Caco-2 (cell line): ENCODE measurements at regions not wholly inside any gene's neighbourhood (a gene's known extent, or its start where the extent isn't known, plus 50 kb on each side); places are given as distances from the start of the nearest gene placed in this dataset.

Source experiments
- BruUV-seq: library from RNA; stranded (reverse); fragments of 400-500 nt; replicated peaks from 2 replicates; lab custom pipeline; 2021; lab: Mats Ljungman, UMichigan
- CTCF ChIA-PET: fragments of 300-600 bp; sonication (Branson Sonifier 250); formaldehyde crosslinking; loops from one replicate; lab custom pipeline; 2022; ENCODE audit warnings: antibody characterized with exemption; lab: Charles Lee
- POLR2A ChIA-PET: fragments of 300-600 bp; sonication (Branson Sonifier 250); formaldehyde crosslinking; loops from one replicate; lab custom pipeline; 2022; ENCODE audit warnings: antibody characterized with exemption; lab: Charles Lee
- DNase-seq, 2 experiments: peaks; one replicate each; pipeline versions ENCODE4 v3.0.0 to v3.0.0-alpha.2; 2020 to 2022
- H3K27me3 ChIP-seq: replicated peaks from 2 replicates; pipeline ENCODE4 v1.6.0; 2011; ENCODE audit warnings: low read length; ENCODE audit not compliant: control insufficient read depth, insufficient read depth
- H3K36me3 ChIP-seq: 2 replicates; pipeline ENCODE4 v1.5.1; 2011; ENCODE audit warnings: low read length; ENCODE audit not compliant: control insufficient read depth, insufficient read depth
- H3K4me1 ChIP-seq: fragments of 250-450 bp; sonication (Bioruptor Pico); 2 replicates; pipeline ENCODE4 v1.5.1; 2020; ENCODE audit warnings: mild to moderate bottlenecking
- H3K4me3 ChIP-seq: 2 replicates; pipeline ENCODE4 v1.5.1; 2011; ENCODE audit warnings: low read depth, mild to moderate bottlenecking, control low read depth, low read length
- H3K9me3 ChIP-seq: fragments of 250-450 bp; sonication (Bioruptor Pico); 2 replicates; pipeline ENCODE4 v1.5.1; 2020; ENCODE audit warnings: mild to moderate bottlenecking, moderate library complexity
- H3K27ac Mint-ChIP-seq: one replicate; pipeline ENCODE4 v1.8.0; 2022; ENCODE audit warnings: mixed read lengths; ENCODE audit not compliant: unreplicated experiment
- H3K27me3 Mint-ChIP-seq: one replicate; pipeline ENCODE4 v1.8.0; 2022; ENCODE audit warnings: mixed read lengths; ENCODE audit not compliant: insufficient read depth, unreplicated experiment
- H3K36me3 Mint-ChIP-seq: one replicate; pipeline ENCODE4 v1.8.0; 2022; ENCODE audit warnings: mild to moderate bottlenecking, mixed read lengths; ENCODE audit not compliant: insufficient read depth, unreplicated experiment
- H3K4me1 Mint-ChIP-seq: one replicate; pipeline ENCODE4 v1.8.0; 2022; ENCODE audit warnings: low read depth, mixed read lengths; ENCODE audit not compliant: unreplicated experiment
- H3K4me3 Mint-ChIP-seq: one replicate; pipeline ENCODE4 v1.8.0; 2022; ENCODE audit warnings: mild to moderate bottlenecking, moderate library complexity, mixed read lengths; ENCODE audit not compliant: unreplicated experiment
- H3K9me3 Mint-ChIP-seq: one replicate; pipeline ENCODE4 v1.8.0; 2022; ENCODE audit warnings: mixed read lengths; ENCODE audit not compliant: unreplicated experiment
- intact Hi-C: fragments of 100-400 bp; cut with micrococcal nuclease; formaldehyde crosslinking; loops from one replicate; pipeline ENCODE4 v1.10.0; 2022; ENCODE audit not compliant: unreplicated experiment
- TF ChIP-seq, protein P1 (sequence below), 2 experiments: fragments of 200-600 bp in 1 of 2; IDR thresholded peaks; 1 replicate in 1 of 2; 2 replicates in 1 of 2; pipeline versions ENCODE4 v1.5.1 to v1.8.0; 2011 to 2022; ENCODE audit warnings: antibody characterized with exemption in 1 of 2, control low read depth in 1 of 2, inconsistent platforms in 1 of 2, low read depth in 1 of 2, low read length in 1 of 2, mild to moderate bottlenecking in 1 of 2, moderate library complexity in 1 of 2; ENCODE audit not compliant: insufficient read depth in 1 of 2, severe bottlenecking in 1 of 2, unreplicated experiment in 1 of 2

DNA sequence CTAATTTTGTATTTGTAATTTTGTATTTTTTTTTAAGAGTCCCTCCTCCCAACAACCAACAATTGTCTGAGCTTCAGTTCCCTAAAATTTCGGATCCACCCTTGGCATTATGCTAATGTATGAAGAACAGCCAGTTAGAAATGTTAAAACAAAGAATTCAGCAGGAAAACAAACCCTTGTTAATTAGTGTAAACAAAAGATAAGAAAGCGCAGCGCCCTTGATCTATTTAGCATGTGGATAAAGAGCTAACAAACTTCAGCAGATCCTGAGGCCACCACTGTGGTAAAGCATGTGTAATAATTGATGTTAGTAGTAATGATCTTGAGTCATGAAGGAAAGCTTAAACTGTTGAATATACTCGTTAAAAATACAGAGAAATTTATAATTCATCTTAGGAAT lies 199.8 kb downstream of the TMX1 start:
- Histone ChIP-seq H3K9me3 (no peaks in the 10 kb centered on the region), H3K36me3 (no peaks in the 10 kb centered on the region), H3K4me3 (no peak overlapping the region), H3K4me1 (no peaks in the 10 kb centered on the region), H3K27me3 (no peaks in the 10 kb centered on the region)
- Mint-ChIP-seq H3K9me3 (peaks cover 16% of the 10 kb centered on the region), H3K4me1 (peaks cover 14% of the 10 kb centered on the region), H3K27me3 (peaks cover 3% of the 10 kb centered on the region), H3K27ac (no peak overlapping the region), H3K4me3 (no peak overlapping the region), H3K36me3 (no peaks in the 10 kb centered on the region)
- TF ChIP-seq, protein P1, sequence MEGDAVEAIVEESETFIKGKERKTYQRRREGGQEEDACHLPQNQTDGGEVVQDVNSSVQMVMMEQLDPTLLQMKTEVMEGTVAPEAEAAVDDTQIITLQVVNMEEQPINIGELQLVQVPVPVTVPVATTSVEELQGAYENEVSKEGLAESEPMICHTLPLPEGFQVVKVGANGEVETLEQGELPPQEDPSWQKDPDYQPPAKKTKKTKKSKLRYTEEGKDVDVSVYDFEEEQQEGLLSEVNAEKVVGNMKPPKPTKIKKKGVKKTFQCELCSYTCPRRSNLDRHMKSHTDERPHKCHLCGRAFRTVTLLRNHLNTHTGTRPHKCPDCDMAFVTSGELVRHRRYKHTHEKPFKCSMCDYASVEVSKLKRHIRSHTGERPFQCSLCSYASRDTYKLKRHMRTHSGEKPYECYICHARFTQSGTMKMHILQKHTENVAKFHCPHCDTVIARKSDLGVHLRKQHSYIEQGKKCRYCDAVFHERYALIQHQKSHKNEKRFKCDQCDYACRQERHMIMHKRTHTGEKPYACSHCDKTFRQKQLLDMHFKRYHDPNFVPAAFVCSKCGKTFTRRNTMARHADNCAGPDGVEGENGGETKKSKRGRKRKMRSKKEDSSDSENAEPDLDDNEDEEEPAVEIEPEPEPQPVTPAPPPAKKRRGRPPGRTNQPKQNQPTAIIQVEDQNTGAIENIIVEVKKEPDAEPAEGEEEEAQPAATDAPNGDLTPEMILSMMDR (IDR thresholded peaks at IDR 0.05; ENCODE audit: insufficient read depth in 1 of 2, low read depth in 1 of 2, low read length in 1 of 2, severe bottlenecking in 1 of 2, unreplicated experiment in 1 of 2) = no peak
- DNase-seq = no peak
- CTCF ChIA-PET = no interaction called here
- intact Hi-C loops = no loop called here
- POLR2A ChIA-PET = no interaction called here
- no TSS peak for BruUV-seq

GRCh38 chr14:51441001-51441400 lies 201.0 kb downstream of the TMX1 start:
- ChIA-PET POLR2A (no interaction called here), CTCF (no interaction called here)
- Histone ChIP-seq H3K9me3 (no peaks in the 10 kb centered on the region), H3K36me3 (no peaks in the 10 kb centered on the region), H3K27me3 (no peaks in the 10 kb centered on the region), H3K4me1 (no peaks in the 10 kb centered on the region), H3K4me3 (no peak overlapping the region)
- no peak for DNase-seq
- Mint-ChIP-seq H3K4me3 (no peak overlapping the region), H3K27ac (no peak overlapping the region), H3K9me3 (peaks cover 10% of the 10 kb centered on the region), H3K36me3 (no peaks in the 10 kb centered on the region), H3K27me3 (peaks cover 1% of the 10 kb centered on the region), H3K4me1 (peaks cover 14% of the 10 kb centered on the region)
- intact Hi-C loops = no loop called here
- no TSS peak for BruUV-seq
- TF ChIP-seq, protein P1 (IDR thresholded peaks at IDR 0.05; ENCODE audit: insufficient read depth in 1 of 2, low read depth in 1 of 2, low read length in 1 of 2, severe bottlenecking in 1 of 2, unreplicated experiment in 1 of 2) = peak in 1 of 2 experiments; percentile 4

GRCh38 chr14:51442513-51443175 lies 202.6 kb downstream of the TMX1 start:
- Histone ChIP-seq H3K36me3 (no peaks in the 10 kb centered on the region), H3K9me3 (no peaks in the 10 kb centered on the region), H3K27me3 (no peaks in the 10 kb centered on the region), H3K4me1 (no peaks in the 10 kb centered on the region), H3K4me3 (no peak overlapping the region)
- BruUV-seq = no TSS peak
- H3K4me1 Mint-ChIP-seq = peaks cover 14% of the 10 kb centered on the region
- TF ChIP-seq, protein P1 (IDR thresholded peaks at IDR 0.05; ENCODE audit: insufficient read depth in 1 of 2, low read depth in 1 of 2, low read length in 1 of 2, severe bottlenecking in 1 of 2, unreplicated experiment in 1 of 2) = no peak
- no peaks in the 10 kb centered on the region for H3K27me3 Mint-ChIP-seq
- H3K36me3 Mint-ChIP-seq = no peaks in the 10 kb centered on the region
- CTCF ChIA-PET = no interaction called here
- no peak for DNase-seq
- POLR2A ChIA-PET = no interaction called here
- H3K27ac Mint-ChIP-seq = no peak overlapping the region
- no peaks in the 10 kb centered on the region for H3K9me3 Mint-ChIP-seq
- H3K4me3 Mint-ChIP-seq = no peak overlapping the region
- intact Hi-C loops = no loop called here
